GM18870 (cell line): ENCODE measurements at regions not wholly inside any gene's neighbourhood (a gene's known extent, or its start where the extent isn't known, plus 50 kb on each side); places are given as distances from the start of the nearest gene placed in this dataset.
"Not testable (repeated sequence)": the region's sequence is repeated elsewhere in the genome, so short reads cannot be mapped to it uniquely, and the experiment has no call there.

Source experiments
- ATAC-seq: cut with Tn5 transposase; IDR thresholded peaks from one replicate; pipeline ENCODE4 v1.9.1; 2021; ENCODE audit warnings: moderate library complexity; ENCODE audit not compliant: unreplicated experiment

DNA sequence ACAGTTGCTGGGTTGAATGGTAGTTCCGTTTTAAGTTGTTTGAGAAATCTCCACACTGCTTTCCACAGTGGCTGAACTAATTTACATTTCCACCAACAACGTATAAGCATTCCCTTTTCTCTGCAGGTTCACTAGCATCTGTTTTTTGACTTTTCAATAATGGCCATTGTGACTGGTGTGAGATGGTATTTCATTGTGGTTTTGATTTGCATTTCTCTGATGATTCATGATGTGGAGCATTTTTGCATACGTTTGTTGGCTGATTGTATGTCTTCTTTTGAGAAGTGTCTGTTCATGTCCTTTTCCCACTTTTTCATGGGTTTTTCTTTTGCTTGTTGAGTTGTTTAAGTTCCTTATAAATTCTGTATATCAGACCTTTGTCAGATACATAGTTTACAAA is 150.2 kb upstream of the MAP3K1 start:
- not testable (repeated sequence) for ATAC-seq

DNA sequence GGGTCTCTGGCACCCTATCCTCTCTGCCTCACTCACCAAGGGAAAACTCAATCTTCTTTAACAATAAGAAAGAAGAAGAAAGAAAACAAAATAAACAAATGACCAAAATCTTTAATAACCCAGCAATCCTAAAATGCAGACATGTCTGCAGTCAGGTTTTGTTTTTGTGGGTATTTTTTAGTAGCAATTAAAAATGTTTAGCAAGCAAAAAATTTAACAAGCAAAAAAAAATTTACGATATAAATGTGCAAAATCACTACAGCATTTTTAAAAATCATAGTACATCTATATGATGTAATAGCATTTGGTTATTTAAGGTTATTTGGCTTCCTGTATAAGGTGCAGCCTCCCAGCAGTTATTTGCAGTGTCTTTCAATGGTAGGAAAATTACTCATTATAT is 151.3 kb upstream of the MAP3K1 start:
- ATAC-seq: no peak

GRCh38 chr5:56663523-56663922 is 151.8 kb upstream of the MAP3K1 start:
- no peak for ATAC-seq

DNA sequence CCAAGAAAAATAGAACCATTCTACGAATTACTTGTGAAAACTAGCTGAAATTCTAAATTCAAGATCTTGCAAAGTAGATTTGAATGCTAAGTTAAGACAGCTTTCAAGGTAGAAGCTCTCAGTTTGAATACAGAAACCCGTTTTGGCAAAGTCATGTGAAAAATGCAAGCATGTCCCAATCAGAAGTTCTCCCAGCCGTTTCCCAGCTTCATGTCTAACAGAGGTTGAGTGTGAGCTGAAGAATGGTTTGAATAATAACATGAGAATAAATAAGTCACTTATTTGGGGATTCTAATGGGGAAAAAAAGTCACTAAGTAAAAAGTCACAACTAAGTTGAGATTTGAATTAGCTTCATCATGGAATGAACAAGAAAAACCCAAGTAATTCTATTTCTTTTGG is 152.5 kb upstream of the MAP3K1 start:
- no peak for ATAC-seq

DNA sequence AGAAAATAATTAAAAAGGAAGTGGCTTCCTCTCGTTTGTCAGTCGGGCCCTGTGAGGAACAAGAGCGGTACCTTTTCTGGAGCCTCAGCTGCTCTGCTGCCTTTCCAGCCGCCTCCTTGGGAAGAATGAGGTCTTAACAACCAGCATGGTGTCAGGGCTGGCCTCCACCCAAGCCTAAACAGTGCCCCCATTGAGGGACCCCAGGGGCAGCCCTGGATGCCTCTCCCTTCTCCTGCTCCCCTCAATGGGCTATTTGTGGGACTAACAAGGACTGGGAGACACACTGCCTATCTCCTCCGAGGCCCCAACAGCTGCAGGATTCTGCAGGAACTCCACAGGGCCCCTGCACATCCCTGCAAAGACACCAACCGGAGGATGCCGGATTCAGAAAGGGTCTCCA is 155.4 kb upstream of the MAP3K1 start:
- no peak for ATAC-seq

- no peak for ATAC-seq
These were observed 156.4 kb upstream of the MAP3K1 start for GRCh38 chr5:56658972-56659371.

GRCh38 chr5:56656846-56657726 is 158.3 kb upstream of the MAP3K1 start:
- ATAC-seq: no peak

- ATAC-seq: no peak
These were observed 163.5 kb upstream of the MAP3K1 start for GRCh38 chr5:56651893-56652292.

DNA sequence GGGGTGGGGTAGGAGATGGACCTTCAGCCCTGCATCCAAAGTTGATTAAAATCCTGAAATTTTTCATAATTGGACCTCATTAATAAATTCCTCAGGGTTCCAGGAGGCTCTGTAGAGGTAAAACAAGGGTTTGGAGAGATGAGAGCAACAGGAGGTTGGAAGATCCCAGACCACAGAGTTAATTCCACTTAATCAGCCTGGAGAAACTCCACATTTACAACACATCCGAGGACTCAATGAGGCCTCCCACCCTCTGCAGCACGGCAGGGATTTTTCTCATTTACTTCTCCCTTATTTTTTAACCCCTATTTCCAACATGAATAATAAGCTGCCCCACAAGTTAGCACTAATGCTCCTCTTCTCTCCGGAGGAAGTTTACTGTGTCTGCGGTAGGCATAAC is 165.0 kb upstream of the MAP3K1 start:
- ATAC-seq: no peak

- ATAC-seq: no peak
These were observed 165.8 kb upstream of the MAP3K1 start for GRCh38 chr5:56649569-56649968.

DNA sequence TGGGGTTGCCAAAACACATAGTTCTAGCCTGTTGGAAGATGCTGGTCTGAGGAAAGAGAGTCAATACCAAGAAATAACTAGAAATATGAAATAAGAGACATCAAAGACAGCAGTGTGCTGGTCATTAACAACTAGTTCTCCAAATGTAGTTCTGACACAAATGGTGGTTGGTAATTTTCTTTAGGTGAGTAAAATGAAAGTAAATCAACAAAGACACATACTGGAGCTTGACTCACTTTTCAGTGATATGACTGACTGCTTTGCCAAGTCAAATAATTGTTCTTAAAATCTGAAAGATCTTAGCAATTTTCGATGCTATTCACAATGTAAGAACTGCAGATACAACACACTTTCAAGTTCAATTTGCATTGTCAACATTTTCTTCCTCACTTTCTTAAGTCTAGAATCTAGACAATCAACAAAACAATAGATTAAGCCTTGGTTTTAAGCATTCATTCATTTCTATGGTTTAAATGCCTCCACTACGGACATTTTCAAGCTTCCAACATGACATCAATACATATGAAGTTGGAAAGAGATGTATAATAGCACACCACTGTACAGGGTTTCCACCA is 166.8 kb upstream of the MAP3K1 start:
- ATAC-seq: no peak

GRCh38 chr5:56647099-56647850 is 168.1 kb upstream of the MAP3K1 start:
- no peak for ATAC-seq

DNA sequence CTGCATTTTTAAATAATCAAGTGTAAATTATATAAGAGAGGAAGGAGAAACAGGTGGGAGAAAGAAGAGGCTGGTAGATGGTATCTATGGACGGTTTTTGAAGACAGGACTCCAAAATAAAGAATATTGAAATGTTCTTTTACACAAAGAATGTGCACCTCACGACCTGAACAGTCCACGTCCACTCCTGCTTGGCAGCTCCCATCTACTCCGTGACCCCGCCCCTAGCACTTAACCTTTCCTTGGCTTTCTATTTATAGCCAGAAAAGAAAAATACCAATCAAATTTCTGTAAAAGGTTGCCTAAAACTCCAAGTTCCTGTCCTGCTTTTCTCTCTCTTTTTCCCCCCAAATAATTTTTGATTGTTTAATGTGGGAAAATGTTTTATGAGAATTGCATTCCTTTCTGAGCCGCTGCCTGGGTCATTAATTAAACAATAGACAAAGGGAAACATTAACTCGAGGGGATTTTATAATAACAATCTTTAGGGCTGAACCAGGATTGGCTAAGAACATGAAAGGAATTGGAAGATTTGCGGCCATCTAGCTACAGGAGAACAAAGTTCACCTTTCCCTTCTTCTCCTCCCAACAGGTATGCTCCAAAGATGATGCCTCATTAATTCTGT is 173.6 kb upstream of the MAP3K1 start:
- ATAC-seq: no peak

GRCh38 chr5:56640763-56641406 is 174.5 kb upstream of the MAP3K1 start:
- no peak for ATAC-seq

GRCh38 chr5:56639476-56639875 is 175.9 kb upstream of the MAP3K1 start:
- ATAC-seq: no peak

GRCh38 chr5:56638768-56639238 is 176.5 kb upstream of the MAP3K1 start:
- no peak for ATAC-seq

DNA sequence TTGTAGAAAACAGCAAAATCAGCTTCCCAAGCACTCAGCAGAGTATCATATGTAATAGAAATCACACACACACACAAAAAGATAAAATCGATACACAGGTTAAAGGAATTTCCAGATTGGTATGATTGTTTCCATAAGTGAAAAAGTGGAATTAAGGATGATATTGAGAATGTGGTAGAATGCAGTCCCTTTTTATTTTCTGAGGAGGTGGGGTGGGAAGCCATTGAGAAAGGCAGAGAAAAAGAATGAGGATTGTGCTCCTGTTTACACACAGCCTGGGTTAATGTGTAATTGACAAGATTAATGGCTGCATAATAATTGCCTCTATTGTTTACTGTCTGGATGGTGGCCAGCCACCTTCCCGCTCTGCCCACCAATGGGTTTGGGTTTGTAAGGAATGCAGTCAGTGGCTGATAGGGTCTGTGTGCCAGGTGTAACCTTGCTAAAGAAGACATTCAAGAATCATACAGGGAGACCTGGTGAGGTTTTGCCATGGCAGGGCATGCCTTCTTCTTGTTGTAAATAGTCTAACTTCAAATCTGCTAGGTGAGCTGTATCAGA is 177.2 kb upstream of the MAP3K1 start:
- ATAC-seq: no peak

GRCh38 chr5:56637321-56637920 is 177.9 kb upstream of the MAP3K1 start:
- ATAC-seq: no peak

DNA sequence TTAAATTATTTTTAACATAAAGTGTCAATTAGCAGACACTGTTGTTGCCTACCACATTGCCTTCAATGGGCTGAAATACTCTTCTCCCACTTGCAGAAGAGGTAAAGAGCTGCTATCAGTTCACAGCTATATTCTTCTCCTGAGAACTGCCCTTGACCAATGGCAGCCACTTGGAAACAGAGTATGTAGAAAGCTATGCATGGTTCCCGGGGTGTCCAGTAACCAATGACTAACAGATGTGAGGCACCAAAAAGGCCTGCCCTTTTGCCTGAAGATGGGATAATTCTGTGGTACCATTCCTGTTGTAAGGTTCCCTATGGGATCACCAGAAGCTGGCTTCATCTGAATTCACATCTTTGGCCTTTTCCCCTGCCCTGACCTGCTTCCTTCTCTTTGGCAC is 181.4 kb upstream of the MAP3K1 start:
- ATAC-seq: no peak

GRCh38 chr5:56632939-56633338 is 182.4 kb upstream of the MAP3K1 start:
- ATAC-seq: no peak
